ENCODE measurements at regions not wholly inside any gene's neighbourhood (a gene's known extent, or its start where the extent isn't known, plus 50 kb on each side); places are given as distances from the start of the nearest gene placed in this dataset.

- TF ChIP-seq CTCF (IDR thresholded peaks at IDR 0.05; ENCODE audit: low read depth, low read length) (no peak), EZH2phosphoT487 (IDR thresholded peaks at IDR 0.05; ENCODE audit: low read depth) (no peak)
Measured at GRCh38 chr18:57989536-57989935, 54.5 kb upstream of the NEDD4L start.
